H9 (cell line): ENCODE measurements at regions not wholly inside any gene's neighbourhood (a gene's known extent, or its start where the extent isn't known, plus 50 kb on each side); places are given as distances from the start of the nearest gene placed in this dataset.

Source experiments
- DNase-seq: peaks from one replicate; pipeline ENCODE4 v3.0.0-alpha.2; 2017
- H2AFZ ChIP-seq: one replicate; pipeline ENCODE4 v1.6.1; 2013; ENCODE audit warnings: mild to moderate bottlenecking, low read length, control low read depth, moderate library complexity
- H2AK5ac ChIP-seq: 2 replicates; pipeline ENCODE4 v1.6.1; 2013; ENCODE audit warnings: low read length, control low read depth, mixed read lengths; ENCODE audit not compliant: insufficient read length
- H2BK120ac ChIP-seq: one replicate; pipeline ENCODE4 v1.6.1; 2013; ENCODE audit warnings: low read depth, mild to moderate bottlenecking, low read length, control low read depth, inconsistent platforms; ENCODE audit not compliant: poor library complexity, severe bottlenecking
- H2BK12ac ChIP-seq: 2 replicates; pipeline ENCODE4 v1.6.1; 2013; ENCODE audit warnings: low read length, control low read depth, mixed read lengths, low read depth; ENCODE audit not compliant: insufficient read length
- H2BK15ac ChIP-seq: 2 replicates; pipeline ENCODE4 v1.6.1; 2013; ENCODE audit warnings: low read depth, low read length, control low read depth
- H2BK20ac ChIP-seq: one replicate; pipeline ENCODE4 v1.6.1; 2013; ENCODE audit warnings: low read depth, mild to moderate bottlenecking, low read length, control low read depth, inconsistent platforms; ENCODE audit not compliant: poor library complexity, severe bottlenecking
- H2BK5ac ChIP-seq: 2 replicates; pipeline ENCODE4 v1.6.1; 2013; ENCODE audit warnings: low read length, control low read depth, mixed read lengths; ENCODE audit not compliant: insufficient read length
- H3K14ac ChIP-seq: 2 replicates; pipeline ENCODE4 v1.6.1; 2013; ENCODE audit warnings: low read length, control low read depth; ENCODE audit not compliant: insufficient read depth
- H3K18ac ChIP-seq: 2 replicates; pipeline ENCODE4 v1.6.1; 2013; ENCODE audit warnings: low read depth, mild to moderate bottlenecking, mixed read lengths, low read length, control low read depth; ENCODE audit not compliant: insufficient read length
- H3K23ac ChIP-seq: 2 replicates; pipeline ENCODE4 v1.6.1; 2013; ENCODE audit warnings: low read length, control low read depth, mixed read lengths, low read depth; ENCODE audit not compliant: insufficient read length
- H3K23me2 ChIP-seq: 2 replicates; pipeline ENCODE4 v1.6.1; 2013; ENCODE audit warnings: low read depth, mild to moderate bottlenecking, mixed read lengths, low read length, control low read depth; ENCODE audit not compliant: insufficient read length, poor library complexity, severe bottlenecking
- H3K27ac ChIP-seq: 2 replicates; pipeline ENCODE4 v1.5.1; 2013; ENCODE audit warnings: low read length, control low read depth, mixed read lengths, low read depth; ENCODE audit not compliant: insufficient read length
- H3K27me3 ChIP-seq: 2 replicates; pipeline ENCODE4 v1.6.1; 2013; ENCODE audit warnings: low read length, control low read depth, inconsistent platforms; ENCODE audit not compliant: insufficient read depth
- H3K4ac ChIP-seq: 2 replicates; pipeline ENCODE4 v1.6.1; 2013; ENCODE audit warnings: low read depth, mild to moderate bottlenecking, control low read depth, inconsistent platforms, low read length, moderate library complexity
- H3K4me1 ChIP-seq: 2 replicates; pipeline ENCODE4 v1.6.1; 2013; ENCODE audit warnings: low read length, control low read depth, inconsistent platforms; ENCODE audit not compliant: insufficient read depth
- H3K4me2 ChIP-seq: 2 replicates; pipeline ENCODE4 v1.6.1; 2013; ENCODE audit warnings: low read length, control low read depth, mixed read lengths; ENCODE audit not compliant: insufficient read length, insufficient read depth
- H3K56ac ChIP-seq: 2 replicates; pipeline ENCODE4 v1.6.1; 2013; ENCODE audit warnings: low read depth, mild to moderate bottlenecking, mixed read lengths, low read length, control low read depth; ENCODE audit not compliant: insufficient read length
- H3K79me1 ChIP-seq: 2 replicates; pipeline ENCODE4 v1.6.1; 2013; ENCODE audit warnings: low read depth, mild to moderate bottlenecking, moderate library complexity, low read length, control low read depth, inconsistent platforms; ENCODE audit not compliant: insufficient read depth, poor library complexity, severe bottlenecking
- H3K79me2 ChIP-seq: 2 replicates; pipeline ENCODE4 v1.6.1; 2013; ENCODE audit warnings: low read length, control low read depth, inconsistent platforms; ENCODE audit not compliant: insufficient read depth
- H3K9ac ChIP-seq: 2 replicates; pipeline ENCODE4 v1.6.1; 2013; ENCODE audit warnings: low read length, control low read depth, mixed read lengths; ENCODE audit not compliant: insufficient read length; ENCODE audit errors: extremely low read depth
- H3K9me3 ChIP-seq: one replicate; pipeline ENCODE4 v1.6.1; 2013; ENCODE audit warnings: low read depth, low read length, inconsistent platforms; ENCODE audit not compliant: control insufficient read depth
- H3T11ph ChIP-seq: one replicate; pipeline ENCODE4 v1.6.1; 2013; ENCODE audit warnings: mild to moderate bottlenecking, low read length, control low read depth, inconsistent platforms
- H4K20me1 ChIP-seq: one replicate; pipeline ENCODE4 v1.6.1; 2013; ENCODE audit not compliant: control insufficient read depth, insufficient read length, insufficient read depth
- H4K5ac ChIP-seq: 2 replicates; pipeline ENCODE4 v1.6.1; 2013; ENCODE audit warnings: low read depth, mild to moderate bottlenecking, mixed read lengths, low read length, control low read depth; ENCODE audit not compliant: insufficient read length
- H4K8ac ChIP-seq: replicated peaks from 2 replicates; pipeline ENCODE4 v1.6.1; 2013; ENCODE audit warnings: low read length, control low read depth, mixed read lengths, low read depth; ENCODE audit not compliant: insufficient read length
- H4K91ac ChIP-seq: 2 replicates; pipeline ENCODE4 v1.6.1; 2013; ENCODE audit warnings: low read depth, mild to moderate bottlenecking, moderate library complexity, mixed read lengths, low read length, control low read depth; ENCODE audit not compliant: insufficient read length
- H3K27ac Mint-ChIP-seq, 3 experiments: 2 replicates in 2 of 3; 3 replicates in 1 of 3; pipeline ENCODE4 v1.8.0; 2020 to 2021; ENCODE audit warnings: mixed read lengths in 3 of 3, mild to moderate bottlenecking in 1 of 3, moderate library complexity in 1 of 3
- H3K27me3 Mint-ChIP-seq: 2 replicates; pipeline ENCODE4 v1.8.0; 2021; ENCODE audit warnings: low read depth, mild to moderate bottlenecking, moderate library complexity, mixed read lengths
- H3K36me3 Mint-ChIP-seq, 3 experiments: 2 replicates in 2 of 3; 3 replicates in 1 of 3; pipeline ENCODE4 v1.8.0; 2020 to 2021; ENCODE audit warnings: low read depth in 3 of 3, mixed read lengths in 3 of 3; ENCODE audit not compliant: insufficient read depth in 1 of 3
- H3K4me1 Mint-ChIP-seq, 2 experiments: 2 replicates each; pipeline ENCODE4 v1.8.0; 2020; ENCODE audit warnings: mixed read lengths in 2 of 2
- H3K4me3 Mint-ChIP-seq, 2 experiments: 2 replicates in 1 of 2; 3 replicates in 1 of 2; pipeline ENCODE4 v1.8.0; 2020 to 2021; ENCODE audit warnings: mild to moderate bottlenecking in 2 of 2, mixed read lengths in 2 of 2, moderate library complexity in 1 of 2
- H3K9me3 Mint-ChIP-seq, 2 experiments: 2 replicates in 1 of 2; 3 replicates in 1 of 2; pipeline ENCODE4 v1.8.0; 2020; ENCODE audit warnings: mild to moderate bottlenecking in 2 of 2, mixed read lengths in 2 of 2, moderate library complexity in 1 of 2
- WGBS: extraction: QIAGEN DNeasy Blood & Tissue Kit; methylation state at CpG from one replicate; pipeline ENCODE4 v1.1.7; 2013; ENCODE audit warnings: missing lambda C conversion rate, low lambda C conversion rate, mixed read lengths; ENCODE audit not compliant: insufficient read length; ENCODE audit errors: extremely low coverage; 5-methylcytosine and 5-hydroxymethylcytosine counted together
- TF ChIP-seq, protein P1 (sequence below): fragments of 200-600 bp; sonication (generic); conservative IDR thresholded peaks from 3 replicates; pipeline ENCODE4 v1.8.0; 2021; ENCODE audit warnings: antibody characterized with exemption, mild to moderate bottlenecking

GRCh38 chr3:70620956-70621355 is 308.5 kb upstream of the MDFIC2 start:
- peaks cover 4% of the 10 kb centered on the region for H3K4me1 ChIP-seq
- H4K5ac ChIP-seq = no peak overlapping the region
- H3K18ac ChIP-seq = no peak overlapping the region
- no peaks in the 10 kb centered on the region for H3K79me1 ChIP-seq
- H3K9me3 Mint-ChIP-seq = peaks cover 6 to 7% of the 10 kb centered on the region in 2 experiments; a peak in 3 of 5 replicates
- H3K4me1 Mint-ChIP-seq = peaks cover 14 to 25% of the 10 kb centered on the region in 2 experiments
- H3K9me3 ChIP-seq = no peaks in the 10 kb centered on the region
- H4K91ac ChIP-seq = no peak overlapping the region
- no peak overlapping the region for H2BK120ac ChIP-seq
- H4K8ac ChIP-seq = no peak overlapping the region
- H3K14ac ChIP-seq = no peak overlapping the region
- no peak overlapping the region for H2AFZ ChIP-seq
- TF ChIP-seq, protein P1, sequence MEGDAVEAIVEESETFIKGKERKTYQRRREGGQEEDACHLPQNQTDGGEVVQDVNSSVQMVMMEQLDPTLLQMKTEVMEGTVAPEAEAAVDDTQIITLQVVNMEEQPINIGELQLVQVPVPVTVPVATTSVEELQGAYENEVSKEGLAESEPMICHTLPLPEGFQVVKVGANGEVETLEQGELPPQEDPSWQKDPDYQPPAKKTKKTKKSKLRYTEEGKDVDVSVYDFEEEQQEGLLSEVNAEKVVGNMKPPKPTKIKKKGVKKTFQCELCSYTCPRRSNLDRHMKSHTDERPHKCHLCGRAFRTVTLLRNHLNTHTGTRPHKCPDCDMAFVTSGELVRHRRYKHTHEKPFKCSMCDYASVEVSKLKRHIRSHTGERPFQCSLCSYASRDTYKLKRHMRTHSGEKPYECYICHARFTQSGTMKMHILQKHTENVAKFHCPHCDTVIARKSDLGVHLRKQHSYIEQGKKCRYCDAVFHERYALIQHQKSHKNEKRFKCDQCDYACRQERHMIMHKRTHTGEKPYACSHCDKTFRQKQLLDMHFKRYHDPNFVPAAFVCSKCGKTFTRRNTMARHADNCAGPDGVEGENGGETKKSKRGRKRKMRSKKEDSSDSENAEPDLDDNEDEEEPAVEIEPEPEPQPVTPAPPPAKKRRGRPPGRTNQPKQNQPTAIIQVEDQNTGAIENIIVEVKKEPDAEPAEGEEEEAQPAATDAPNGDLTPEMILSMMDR = no peak
- no peak for DNase-seq
- H3K27ac ChIP-seq = no peak overlapping the region
- H3K4me3 Mint-ChIP-seq = no peak overlapping the region
- no peak overlapping the region for H3K23ac ChIP-seq
- no peak overlapping the region for H3K9ac ChIP-seq
- no peak overlapping the region for H2BK15ac ChIP-seq
- H3T11ph ChIP-seq = no peak overlapping the region
- H3K56ac ChIP-seq = no peak overlapping the region
- H2AK5ac ChIP-seq = no peak overlapping the region
- no CpG with 5 or more reads among the region's 2 CpGs for WGBS
- H4K20me1 ChIP-seq = no peaks in the 10 kb centered on the region
- H3K79me2 ChIP-seq = no peaks in the 10 kb centered on the region
- no peaks in the 10 kb centered on the region for H3K23me2 ChIP-seq
- no peak overlapping the region for H3K4ac ChIP-seq
- no peak overlapping the region for H3K4me2 ChIP-seq
- H3K27me3 Mint-ChIP-seq = no peaks in the 10 kb centered on the region
- no peaks in the 10 kb centered on the region for H3K27me3 ChIP-seq
- H2BK5ac ChIP-seq = no peak overlapping the region
- no peak overlapping the region; a peak in 1 of 7 replicates for H3K27ac Mint-ChIP-seq
- no peak overlapping the region for H2BK20ac ChIP-seq
- peaks cover 5 to 8% (median 8%) of the 10 kb centered on the region in 3 experiments; a peak in 6 of 7 replicates for H3K36me3 Mint-ChIP-seq
- H2BK12ac ChIP-seq = no peak overlapping the region
